ENCODE measurements at regions not wholly inside any gene's neighbourhood (a gene's known extent, or its start where the extent isn't known, plus 50 kb on each side); places are given as distances from the start of the nearest gene placed in this dataset.

GRCh38 chr15:95588056-95588455 lies 742.4 kb upstream of the NR2F2 start (continued):
- TF ChIP-seq ZBTB46 (CRISPR knock-in tag; IDR thresholded peaks at IDR 0.05; ENCODE audit: borderline replicate concordance) (no peak), ZNF3 (CRISPR knock-in tag; IDR thresholded peaks at IDR 0.05) (no peak), ZNF530 (CRISPR knock-in tag; IDR thresholded peaks at IDR 0.05; ENCODE audit: low read depth) (no peak), ZBTB2 (CRISPR knock-in tag; IDR thresholded peaks at IDR 0.05; ENCODE audit: low read depth) (no peak), KDM4B (CRISPR knock-in tag; IDR thresholded peaks at IDR 0.05) (no peak), POLR2AphosphoS2 (IDR thresholded peaks at IDR 0.05; ENCODE audit: low read depth, low read length) (no peak), HDAC2 (CRISPR knock-in tag; IDR thresholded peaks at IDR 0.05) (no peak)

GRCh38 chr15:95590533-95591044 lies 739.9 kb upstream of the NR2F2 start:
- CTCF ChIA-PET (ENCODE audit: low intra/inter-chr PET ratio, low total read pairs): no interaction called here
- in situ Hi-C loops (cut with HindIII; ENCODE audit: extremely low pct_ligation_motif_present, low pct_unique_long_range_greater_than_20kb): no loop called here
- POLR2A ChIA-PET: no interaction called here
- no TSS peak for BruUV-seq (replicated peaks)
- Histone ChIP-seq H3K79me2 (ENCODE audit: insufficient read depth, low read length) (no peaks in the 10 kb centered on the region), H4K20me1 (ENCODE audit: insufficient read depth, low read length) (no peaks in the 10 kb centered on the region), H3K9me3 (ENCODE audit: low read length) (peaks cover 75% of the 10 kb centered on the region), H3K4me1 (ENCODE audit: insufficient read depth, low read length) (no peaks in the 10 kb centered on the region), H2AFZ (ENCODE audit: low read length) (no peak overlapping the region), H3K27me3 (ENCODE audit: control insufficient read depth in 1 of 2, insufficient read depth in 2 of 2, low read length in 2 of 2) (no peaks in the 10 kb centered on the region), H3K9ac (ENCODE audit: insufficient read depth, low read depth, low read length) (no peak overlapping the region), H3K36me3 (replicated peaks in 1 of 2; ENCODE audit: control insufficient read depth in 1 of 2, insufficient read depth in 2 of 2, low read length in 2 of 2) (no peaks in the 10 kb centered on the region), H3K4me3 (replicated peaks in 1 of 3; ENCODE audit: insufficient read depth in 1 of 3, low read depth in 2 of 3, low read length in 3 of 3) (no peak overlapping the region), H3K27ac (ENCODE audit: extremely low read length, insufficient read depth, low read length) (no peak overlapping the region), H3K4me2 (ENCODE audit: low read depth, low read length) (no peak overlapping the region)
- ATAC-seq (no peak), FAIRE-seq (no peak), DNase-seq (ENCODE audit: low spot score) (no peak)
- WGBS (ENCODE audit: low lambda C conversion rate): 0% methylated on average over 5 of the region's 5 CpGs
- intact Hi-C loops (cut with micrococcal nuclease; ENCODE audit: unreplicated experiment): no loop called here
- TF ChIP-seq BHLHE40 (IDR thresholded peaks at IDR 0.05; ENCODE audit: low read length) (no peak), ZFP82 (CRISPR knock-in tag; IDR thresholded peaks at IDR 0.05; ENCODE audit: borderline replicate concordance) (no peak), SETDB1 (CRISPR knock-in tag; IDR thresholded peaks at IDR 0.05; ENCODE audit: borderline replicate concordance) (no peak), HNRNPUL1 (IDR thresholded peaks at IDR 0.05; ENCODE audit: low read depth, low read length) (no peak), ARID5B (CRISPR knock-in tag; IDR thresholded peaks at IDR 0.05) (no peak), STAT5B (CRISPR knock-in tag; IDR thresholded peaks at IDR 0.05) (no peak), SMAD9 (CRISPR knock-in tag; IDR thresholded peaks at IDR 0.05) (no peak), GRHL1 (CRISPR knock-in tag; conservative IDR thresholded peaks at IDR 0.05) (no peak), ZNF460 (CRISPR knock-in tag; IDR thresholded peaks at IDR 0.05; ENCODE audit: borderline replicate concordance) (no peak), ZNF143 (CRISPR knock-in tag; IDR thresholded peaks at IDR 0.05) (no peak)
